GM21619 (cell line): ENCODE measurements at regions not wholly inside any gene's neighbourhood (a gene's known extent, or its start where the extent isn't known, plus 50 kb on each side); places are given as distances from the start of the nearest gene placed in this dataset.

Experiments used
- ATAC-seq: cut with Tn5 transposase; IDR thresholded peaks from one replicate; pipeline ENCODE4 v1.9.1; 2021; ENCODE audit not compliant: unreplicated experiment

GRCh38 chr4:132958457-132959263 is 190.4 kb upstream of the PCDH10 start:
- ATAC-seq, result no peak

- no peak for ATAC-seq
These were observed 167.5 kb upstream of the PCDH10 start for GRCh38 chr4:132981611-132982010.

GRCh38 chr4:132982151-132982550 is 166.9 kb upstream of the PCDH10 start:
- no peak for ATAC-seq

GRCh38 chr4:132991111-132991510 is 158.0 kb upstream of the PCDH10 start:
- no peak for ATAC-seq

GRCh38 chr4:132992686-132993085 is 156.4 kb upstream of the PCDH10 start:
- ATAC-seq, result no peak

GRCh38 chr4:132998585-132999230 is 150.4 kb upstream of the PCDH10 start:
- no peak for ATAC-seq

- ATAC-seq, result no peak
These were observed 149.1 kb upstream of the PCDH10 start for GRCh38 chr4:133000012-133000411.

GRCh38 chr4:133003169-133003568 is 145.9 kb upstream of the PCDH10 start:
- ATAC-seq, result no peak

GRCh38 chr4:133014473-133015135 is 134.5 kb upstream of the PCDH10 start:
- ATAC-seq, result no peak

GRCh38 chr4:133045288-133045687 is 103.8 kb upstream of the PCDH10 start:
- no peak for ATAC-seq

GRCh38 chr4:133046156-133046555 is 102.9 kb upstream of the PCDH10 start:
- no peak for ATAC-seq

- no peak for ATAC-seq
These were observed 90.4 kb upstream of the PCDH10 start for GRCh38 chr4:133058701-133059100.

GRCh38 chr4:133059117-133059516 is 90.0 kb upstream of the PCDH10 start:
- no peak for ATAC-seq

- no peak for ATAC-seq
These were observed 86.2 kb upstream of the PCDH10 start for GRCh38 chr4:133062851-133063250.

GRCh38 chr4:133068083-133068482 is 81.0 kb upstream of the PCDH10 start:
- ATAC-seq, result no peak

GRCh38 chr4:133081246-133081645 is 67.8 kb upstream of the PCDH10 start:
- no peak for ATAC-seq

- no peak for ATAC-seq
These were observed 64.7 kb upstream of the PCDH10 start for GRCh38 chr4:133084421-133084820.

- ATAC-seq, result no peak
These were observed 53.5 kb upstream of the PCDH10 start for GRCh38 chr4:133095591-133095990.

GRCh38 chr4:133096972-133097371 is 52.1 kb upstream of the PCDH10 start:
- ATAC-seq, result no peak
